ENCODE measurements at regions not wholly inside any gene's neighbourhood (a gene's known extent, or its start where the extent isn't known, plus 50 kb on each side); places are given as distances from the start of the nearest gene placed in this dataset.

GRCh38 chr7:41277561-41277960 is 425.3 kb downstream of the INHBA start:
- TF ChIP-seq, protein P1, sequence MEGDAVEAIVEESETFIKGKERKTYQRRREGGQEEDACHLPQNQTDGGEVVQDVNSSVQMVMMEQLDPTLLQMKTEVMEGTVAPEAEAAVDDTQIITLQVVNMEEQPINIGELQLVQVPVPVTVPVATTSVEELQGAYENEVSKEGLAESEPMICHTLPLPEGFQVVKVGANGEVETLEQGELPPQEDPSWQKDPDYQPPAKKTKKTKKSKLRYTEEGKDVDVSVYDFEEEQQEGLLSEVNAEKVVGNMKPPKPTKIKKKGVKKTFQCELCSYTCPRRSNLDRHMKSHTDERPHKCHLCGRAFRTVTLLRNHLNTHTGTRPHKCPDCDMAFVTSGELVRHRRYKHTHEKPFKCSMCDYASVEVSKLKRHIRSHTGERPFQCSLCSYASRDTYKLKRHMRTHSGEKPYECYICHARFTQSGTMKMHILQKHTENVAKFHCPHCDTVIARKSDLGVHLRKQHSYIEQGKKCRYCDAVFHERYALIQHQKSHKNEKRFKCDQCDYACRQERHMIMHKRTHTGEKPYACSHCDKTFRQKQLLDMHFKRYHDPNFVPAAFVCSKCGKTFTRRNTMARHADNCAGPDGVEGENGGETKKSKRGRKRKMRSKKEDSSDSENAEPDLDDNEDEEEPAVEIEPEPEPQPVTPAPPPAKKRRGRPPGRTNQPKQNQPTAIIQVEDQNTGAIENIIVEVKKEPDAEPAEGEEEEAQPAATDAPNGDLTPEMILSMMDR (IDR thresholded peaks at IDR 0.05) = no peak
- TF ChIP-seq EZH2phosphoT487 (IDR thresholded peaks at IDR 0.05) = no peak

Data from neural progenitor cell (in vitro differentiated cells).